Neural progenitor cell (in vitro differentiated cells): ENCODE measurements at regions not wholly inside any gene's neighbourhood (a gene's known extent, or its start where the extent isn't known, plus 50 kb on each side); places are given as distances from the start of the nearest gene placed in this dataset.

Experiments
- EZH2 ChIP-seq: fragments of 200-600 bp; sonication (generic); IDR thresholded peaks from 2 replicates; pipeline ENCODE4 v1.6.1; 2017; ENCODE audit warnings: antibody characterized with exemption, mild to moderate bottlenecking, moderate library complexity
- EZH2phosphoT487 ChIP-seq: fragments of 200-600 bp; sonication (generic); IDR thresholded peaks from 2 replicates; pipeline ENCODE4 v1.6.1; 2017; ENCODE audit warnings: antibody characterized with exemption
- TF ChIP-seq, protein P1 (sequence below): fragments of 200-600 bp; sonication (generic); IDR thresholded peaks from 2 replicates; pipeline ENCODE4 v1.5.1; 2017; ENCODE audit warnings: antibody characterized with exemption, mild to moderate bottlenecking

DNA sequence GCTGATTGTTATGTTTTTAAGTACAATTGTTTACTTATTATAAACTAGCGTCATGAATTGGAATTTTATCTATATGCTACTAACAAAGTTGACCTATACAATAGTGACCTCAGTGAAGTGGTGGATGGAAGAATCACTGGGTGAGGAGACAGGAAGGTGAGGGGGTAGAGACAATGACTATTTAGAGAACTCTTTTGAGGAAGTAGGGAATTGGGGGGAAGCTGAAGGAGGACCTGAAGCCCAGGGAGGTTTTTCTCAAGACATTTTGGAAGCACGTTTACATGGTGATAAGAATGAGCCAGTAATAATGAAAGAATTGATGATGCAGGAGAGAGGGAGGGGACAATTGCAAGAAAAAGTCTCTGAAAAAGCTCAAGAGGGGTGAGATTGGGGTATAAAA lies 96.4 kb downstream of the RPS12 start:
- TF ChIP-seq EZH2phosphoT487 (no peak), EZH2 (no peak)
- TF ChIP-seq, protein P1, sequence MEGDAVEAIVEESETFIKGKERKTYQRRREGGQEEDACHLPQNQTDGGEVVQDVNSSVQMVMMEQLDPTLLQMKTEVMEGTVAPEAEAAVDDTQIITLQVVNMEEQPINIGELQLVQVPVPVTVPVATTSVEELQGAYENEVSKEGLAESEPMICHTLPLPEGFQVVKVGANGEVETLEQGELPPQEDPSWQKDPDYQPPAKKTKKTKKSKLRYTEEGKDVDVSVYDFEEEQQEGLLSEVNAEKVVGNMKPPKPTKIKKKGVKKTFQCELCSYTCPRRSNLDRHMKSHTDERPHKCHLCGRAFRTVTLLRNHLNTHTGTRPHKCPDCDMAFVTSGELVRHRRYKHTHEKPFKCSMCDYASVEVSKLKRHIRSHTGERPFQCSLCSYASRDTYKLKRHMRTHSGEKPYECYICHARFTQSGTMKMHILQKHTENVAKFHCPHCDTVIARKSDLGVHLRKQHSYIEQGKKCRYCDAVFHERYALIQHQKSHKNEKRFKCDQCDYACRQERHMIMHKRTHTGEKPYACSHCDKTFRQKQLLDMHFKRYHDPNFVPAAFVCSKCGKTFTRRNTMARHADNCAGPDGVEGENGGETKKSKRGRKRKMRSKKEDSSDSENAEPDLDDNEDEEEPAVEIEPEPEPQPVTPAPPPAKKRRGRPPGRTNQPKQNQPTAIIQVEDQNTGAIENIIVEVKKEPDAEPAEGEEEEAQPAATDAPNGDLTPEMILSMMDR = no peak
